A673 (cell line): ENCODE measurements at regions not wholly inside any gene's neighbourhood (a gene's known extent, or its start where the extent isn't known, plus 50 kb on each side); places are given as distances from the start of the nearest gene placed in this dataset.

Source experiments
- BruUV-seq: library from RNA; stranded (reverse); fragments of 400-500 nt; replicated peaks from 2 replicates; lab custom pipeline; 2021; lab: Mats Ljungman, UMichigan
- CTCF ChIA-PET: fragments of 300-600 bp; sonication (Branson Sonifier 250); formaldehyde crosslinking; loops from one replicate; lab custom pipeline; 2022; ENCODE audit warnings: antibody characterized with exemption; lab: Charles Lee
- POLR2A ChIA-PET: fragments of 300-600 bp; sonication (Branson Sonifier 250); formaldehyde crosslinking; loops from one replicate; lab custom pipeline; 2022; ENCODE audit warnings: antibody characterized with exemption; ENCODE audit not compliant: low non-redundant PET; lab: Charles Lee
- DNase-seq: peaks from one replicate; pipeline ENCODE4 v3.0.0-alpha.2; 2015; ENCODE audit warnings: low spot score
- H3K27ac ChIP-seq: fragments of 200-600 bp; sonication (generic); 2 replicates; pipeline ENCODE4 v1.5.1; 2016; ENCODE audit warnings: mixed run types, low read depth, mild to moderate bottlenecking, mixed read lengths, antibody characterized with exemption, low read length; ENCODE audit not compliant: poor library complexity, severe bottlenecking
- H3K27me3 ChIP-seq: fragments of 200-600 bp; sonication (generic); replicated peaks from 2 replicates; pipeline ENCODE4 v1.6.1; 2017; ENCODE audit warnings: mixed run types, low read depth, mild to moderate bottlenecking, mixed read lengths, antibody characterized with exemption, low read length; ENCODE audit not compliant: insufficient read depth, poor library complexity
- H3K36me3 ChIP-seq: fragments of 200-600 bp; sonication (generic); 2 replicates; pipeline ENCODE4 v1.6.1; 2016; ENCODE audit warnings: mixed run types, mild to moderate bottlenecking, mixed read lengths, antibody characterized with exemption, low read length; ENCODE audit not compliant: insufficient read depth, poor library complexity, severe bottlenecking
- H3K4me1 ChIP-seq: fragments of 200-600 bp; sonication (generic); 2 replicates; pipeline ENCODE4 v1.6.1; 2017; ENCODE audit warnings: mixed run types, mild to moderate bottlenecking, mixed read lengths, antibody characterized with exemption, low read length; ENCODE audit not compliant: insufficient read depth, poor library complexity, severe bottlenecking
- H3K4me3 ChIP-seq: fragments of 200-600 bp; sonication (generic); 2 replicates; pipeline ENCODE4 v1.5.1; 2016; ENCODE audit warnings: low read depth, mixed run types, mild to moderate bottlenecking, mixed read lengths, low read length; ENCODE audit not compliant: poor library complexity, severe bottlenecking
- H3K9me3 ChIP-seq: fragments of 200-600 bp; sonication (generic); 2 replicates; pipeline ENCODE4 v1.6.1; 2016; ENCODE audit warnings: mixed run types, low read depth, mild to moderate bottlenecking, mixed read lengths, antibody characterized with exemption, low read length; ENCODE audit not compliant: poor library complexity, severe bottlenecking
- CTCF ChIP-seq: fragments of 300-800, 200-600 bp; sonication (generic); conservative IDR thresholded peaks from 2 replicates; pipeline ENCODE4 v1.5.1; 2017; ENCODE audit warnings: low read depth, mild to moderate bottlenecking, antibody characterized with exemption, low read length, moderate library complexity, mixed read lengths
- EZH2 ChIP-seq: fragments of 200-600 bp; sonication (generic); IDR thresholded peaks from 2 replicates; pipeline ENCODE4 v1.6.1; 2017; ENCODE audit warnings: borderline replicate concordance, low read depth, mild to moderate bottlenecking, mixed read lengths, antibody characterized with exemption, low read length; ENCODE audit not compliant: poor library complexity, severe bottlenecking
- intact Hi-C: fragments of 100-400 bp; cut with micrococcal nuclease; formaldehyde crosslinking; loops from one replicate; pipeline ENCODE4 v1.10.0; 2022; ENCODE audit not compliant: unreplicated experiment

GRCh38 chr5:126054577-126055347, 368.4 kb upstream of the GRAMD2B start:
- H3K9me3 ChIP-seq, result no peaks in the 10 kb centered on the region
- CTCF ChIA-PET, result no interaction called here
- no peak for DNase-seq
- no peaks in the 10 kb centered on the region for H3K36me3 ChIP-seq
- intact Hi-C loops, result no loop called here
- no peak overlapping the region for H3K4me3 ChIP-seq
- TF ChIP-seq EZH2, result no peak
- no peak for TF ChIP-seq CTCF
- POLR2A ChIA-PET, result no interaction called here
- no peaks in the 10 kb centered on the region for H3K4me1 ChIP-seq
- no peak overlapping the region for H3K27ac ChIP-seq
- no TSS peak for BruUV-seq
- H3K27me3 ChIP-seq, result peaks cover 13% of the 10 kb centered on the region

GRCh38 chr5:126055348-126055729, 367.9 kb upstream of the GRAMD2B start:
- H3K4me1 ChIP-seq, result no peaks in the 10 kb centered on the region
- no peaks in the 10 kb centered on the region for H3K9me3 ChIP-seq
- no peak for DNase-seq
- intact Hi-C loops, result no loop called here
- no peak overlapping the region for H3K4me3 ChIP-seq
- H3K27ac ChIP-seq, result no peak overlapping the region
- no peak for TF ChIP-seq EZH2
- H3K36me3 ChIP-seq, result no peaks in the 10 kb centered on the region
- ChIA-PET POLR2A (no interaction called here), CTCF (no interaction called here)
- no TSS peak for BruUV-seq
- H3K27me3 ChIP-seq, result peaks cover 13% of the 10 kb centered on the region

- POLR2A ChIA-PET, result no interaction called here
These were observed 366.9 kb upstream of the GRAMD2B start for GRCh38 chr5:126056352-126056751.

More at GRCh38 chr5:126056352-126056751, 366.9 kb upstream of the GRAMD2B start:
- no peak overlapping the region for H3K4me3 ChIP-seq
- intact Hi-C loops, result no loop called here
- no peak for TF ChIP-seq CTCF
- TF ChIP-seq EZH2, result no peak
- no peaks in the 10 kb centered on the region for H3K4me1 ChIP-seq
- peaks cover 10% of the 10 kb centered on the region for H3K27me3 ChIP-seq
- CTCF ChIA-PET, result no interaction called here
- DNase-seq, result no peak
- H3K27ac ChIP-seq, result no peak overlapping the region
- BruUV-seq, result no TSS peak
- H3K36me3 ChIP-seq, result no peaks in the 10 kb centered on the region
- no peaks in the 10 kb centered on the region for H3K9me3 ChIP-seq
